Stimulated activated CD4-positive, alpha-beta T cell treated with anti-CD3 and anti-CD28 coated beads, TNF-alpha, amount 100 ng/mL, for 1 hour (primary cell): ENCODE measurements at regions not wholly inside any gene's neighbourhood (a gene's known extent, or its start where the extent isn't known, plus 50 kb on each side); places are given as distances from the start of the nearest gene placed in this dataset.
"Not testable (repeated sequence)": the region's sequence is repeated elsewhere in the genome, so short reads cannot be mapped to it uniquely, and the experiment has no call there.

Experiments used
- DNase-seq, 3 donors: peaks; one replicate each; pipeline ENCODE4 v3.0.0-alpha.2; 2020; ENCODE audit warnings: low read depth in 3 of 3, low spot score in 1 of 3

DNA sequence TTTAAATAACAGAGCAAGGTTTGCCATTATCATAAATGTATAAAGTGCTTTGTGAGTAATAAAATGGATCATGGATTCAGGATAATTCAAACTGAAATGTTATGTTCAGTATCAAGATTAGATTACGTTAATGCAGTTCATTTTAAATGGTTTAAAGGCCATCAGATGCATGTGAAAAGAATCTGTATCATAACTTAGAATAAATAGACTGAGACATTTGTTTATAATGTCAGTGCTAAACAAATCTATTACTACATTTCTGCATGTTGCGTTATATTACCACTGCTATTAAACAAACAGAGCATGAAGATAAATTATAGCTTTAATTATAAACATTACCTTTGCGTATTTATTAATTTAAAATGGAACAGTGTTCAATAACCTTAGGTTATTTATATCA lies 160.2 kb downstream of the TOX3 start:
- no peak for DNase-seq

GRCh38 chr16:52384378-52384777 lies 162.6 kb downstream of the TOX3 start:
- DNase-seq = no peak

DNA sequence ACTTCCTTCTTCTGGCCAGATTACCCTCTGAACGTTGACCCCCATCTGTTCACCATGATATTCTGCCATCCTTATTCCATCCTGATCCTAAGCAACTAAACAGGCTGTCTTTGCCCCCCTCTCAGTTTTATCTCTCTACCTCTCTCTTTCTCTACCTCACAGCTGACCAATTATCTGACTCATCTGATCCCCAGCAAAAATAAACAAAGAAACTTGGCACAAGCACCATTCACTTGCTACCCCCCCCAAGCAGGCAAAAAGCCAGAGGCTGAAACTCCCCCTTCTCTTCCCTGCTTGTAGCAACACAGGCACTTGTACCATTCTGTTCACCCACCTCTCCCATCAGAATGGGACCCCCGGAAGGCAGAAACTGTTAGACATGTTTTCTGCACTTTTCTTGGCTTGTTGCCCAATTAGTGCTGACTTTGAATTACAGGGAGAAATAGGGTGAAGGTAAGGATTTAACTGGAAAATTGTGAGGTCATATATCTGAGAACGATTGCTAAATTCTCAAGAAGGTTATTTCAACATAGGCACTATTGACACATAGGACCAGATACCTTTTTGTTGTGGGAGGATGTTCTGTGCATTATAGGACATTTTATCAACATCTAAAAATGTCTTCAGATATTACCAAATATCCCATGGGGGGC lies 163.2 kb downstream of the TOX3 start:
- no peak for DNase-seq

GRCh38 chr16:52383119-52383518 lies 163.8 kb downstream of the TOX3 start:
- no peak for DNase-seq

DNA sequence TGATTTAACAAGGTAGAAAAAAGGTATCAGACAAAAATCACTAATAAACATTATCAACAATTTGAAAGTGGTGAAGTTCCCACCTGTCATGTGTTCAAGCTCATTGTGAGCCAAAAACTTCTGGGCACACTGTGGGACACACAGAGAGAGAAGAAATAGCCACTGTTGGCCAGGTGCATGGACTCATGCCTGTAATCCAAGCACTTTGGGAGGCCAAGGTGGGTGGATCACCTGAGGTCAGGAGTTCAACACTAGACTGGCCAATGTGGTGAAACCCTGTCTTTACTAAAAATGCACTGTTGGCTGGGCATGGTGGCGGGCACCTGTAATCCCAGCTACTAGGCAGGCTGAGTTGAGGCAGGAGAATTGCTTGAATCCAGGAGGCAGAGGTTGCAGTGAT lies 167.4 kb downstream of the TOX3 start:
- DNase-seq = no peak

GRCh38 chr16:52376676-52377280 lies 170.2 kb downstream of the TOX3 start:
- no peak for DNase-seq

- DNase-seq = no peak
Observed at GRCh38 chr16:52372313-52372712, 174.6 kb downstream of the TOX3 start.

DNA sequence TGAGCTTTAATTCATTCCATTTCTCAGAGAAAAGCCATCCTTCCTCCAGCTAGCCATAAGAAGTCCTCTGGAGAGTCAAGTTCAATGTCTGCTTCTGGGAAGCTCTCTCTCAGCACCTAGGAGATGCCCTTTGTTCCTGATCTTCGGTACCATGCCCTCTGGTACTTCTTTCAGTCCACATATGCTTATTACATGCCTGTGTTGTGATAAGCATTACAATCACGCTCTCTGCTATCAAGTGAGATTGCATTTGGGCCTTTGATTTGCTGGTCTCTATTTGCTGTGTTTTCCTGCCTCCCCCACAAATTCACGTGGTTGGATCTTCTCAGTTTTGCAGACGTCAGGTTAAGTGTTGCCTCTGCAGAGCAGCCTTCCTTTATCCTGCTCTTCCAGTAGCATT lies 178.1 kb downstream of the TOX3 start:
- no peak for DNase-seq

DNA sequence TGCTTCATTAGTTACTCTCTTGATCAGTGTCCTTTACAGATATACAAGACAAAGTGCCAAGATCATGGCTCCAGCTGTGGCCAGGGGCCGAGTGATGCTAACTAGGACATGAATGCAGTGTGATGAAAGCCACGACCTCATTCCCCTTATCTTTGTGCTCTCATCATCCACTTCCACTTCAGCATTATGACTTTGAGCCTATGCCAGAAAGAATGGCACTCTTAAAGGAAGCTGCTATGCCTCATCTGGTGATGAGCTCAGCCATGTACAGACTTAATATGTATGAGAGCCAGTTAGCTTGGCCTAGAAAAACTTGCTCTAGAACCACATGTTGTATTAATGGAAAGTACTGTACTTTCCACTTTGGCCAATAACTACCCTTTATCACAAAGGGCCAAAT lies 179.1 kb downstream of the TOX3 start:
- no peak for DNase-seq

DNA sequence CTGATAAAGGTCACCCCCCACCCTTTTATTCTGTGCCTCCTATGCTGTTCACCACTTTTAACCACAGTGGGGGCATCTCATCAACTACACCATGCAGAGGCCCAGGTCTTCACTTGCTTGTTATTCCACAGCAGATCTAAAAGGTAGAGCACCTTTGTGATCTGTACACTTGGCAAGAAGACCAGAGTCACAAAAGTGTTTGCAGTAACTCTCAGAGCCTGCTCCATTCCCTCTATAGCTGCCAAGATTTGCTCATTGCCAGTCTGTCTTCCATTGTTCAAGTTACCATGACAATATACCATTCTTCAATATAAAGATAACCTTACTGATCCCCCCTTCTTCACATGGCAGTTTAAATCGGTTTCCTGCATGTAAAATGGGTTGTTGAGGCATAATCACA lies 180.0 kb downstream of the TOX3 start:
- no peak for DNase-seq

GRCh38 chr16:52364500-52364899 lies 182.4 kb downstream of the TOX3 start:
- no peak for DNase-seq

DNA sequence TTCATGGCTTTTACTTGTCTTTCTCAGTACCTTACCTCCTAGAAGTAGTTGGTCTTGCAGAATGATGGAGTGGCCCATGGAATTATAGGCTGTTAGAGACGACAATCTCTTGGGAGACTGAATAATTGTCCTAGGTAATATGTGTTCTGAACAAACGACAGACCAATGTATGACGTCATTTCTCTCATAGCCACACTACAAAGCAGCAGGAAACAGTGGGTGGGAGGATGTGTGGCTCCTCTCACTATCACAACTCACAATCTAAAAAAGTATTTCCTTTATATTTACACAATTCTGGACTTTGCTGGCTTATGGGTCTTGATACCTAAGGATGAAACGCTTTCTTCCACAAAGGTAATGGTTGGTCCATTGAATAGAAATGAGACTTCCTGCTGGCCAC lies 183.9 kb downstream of the TOX3 start:
- no peak for DNase-seq

GRCh38 chr16:52357711-52358110 lies 189.2 kb downstream of the TOX3 start:
- DNase-seq = no peak

- no peak for DNase-seq
Observed at GRCh38 chr16:52353249-52353648, 193.7 kb downstream of the TOX3 start.

GRCh38 chr16:52351451-52351850 lies 195.5 kb downstream of the TOX3 start:
- DNase-seq = no peak

DNA sequence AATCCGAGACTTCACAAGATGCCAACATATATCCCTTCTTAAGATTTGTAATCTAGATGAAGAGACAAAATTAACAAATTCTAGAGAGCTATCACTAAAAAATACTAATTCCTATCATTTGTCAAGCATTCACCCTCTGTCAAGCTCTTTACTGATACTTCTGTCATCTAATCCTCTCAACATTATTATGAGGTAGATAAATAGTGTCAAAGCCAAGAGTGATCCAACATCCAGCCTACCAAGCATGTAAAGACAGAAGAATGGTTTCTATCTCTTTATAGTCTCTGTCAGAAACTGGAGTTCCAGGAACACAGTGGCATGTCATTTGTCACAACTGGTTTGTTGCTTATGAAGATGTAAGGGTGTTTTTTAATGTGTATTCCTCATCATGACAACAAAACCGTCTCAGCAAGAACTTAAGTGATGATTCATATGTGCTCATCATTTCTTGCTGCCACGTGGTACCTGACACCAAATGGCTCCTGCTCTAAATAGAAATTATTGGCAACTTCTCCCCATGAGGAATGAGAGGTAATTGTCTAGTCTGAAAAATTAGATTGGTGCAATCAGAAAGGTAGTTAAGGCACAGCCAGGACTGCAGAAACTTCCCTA lies 196.8 kb downstream of the TOX3 start:
- no peak for DNase-seq

DNA sequence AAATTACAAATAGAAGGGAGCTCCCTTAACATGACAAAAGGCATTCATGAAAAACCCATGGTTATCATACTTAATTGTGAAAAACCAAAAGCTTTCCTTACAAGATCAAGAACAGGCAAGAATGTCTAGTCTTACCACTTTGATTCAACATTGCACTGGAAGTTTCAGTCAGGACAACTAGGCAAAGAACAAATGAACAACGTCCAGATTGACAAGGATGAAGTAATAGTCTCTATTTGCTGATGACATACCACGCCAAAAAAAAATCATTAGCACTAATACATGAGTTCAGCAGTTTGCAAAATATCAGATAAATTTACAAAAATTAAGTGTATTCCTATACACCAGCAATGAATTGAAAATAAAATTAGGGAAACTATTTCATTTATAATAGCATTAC lies 200.2 kb downstream of the TOX3 start:
- no peak for DNase-seq

DNA sequence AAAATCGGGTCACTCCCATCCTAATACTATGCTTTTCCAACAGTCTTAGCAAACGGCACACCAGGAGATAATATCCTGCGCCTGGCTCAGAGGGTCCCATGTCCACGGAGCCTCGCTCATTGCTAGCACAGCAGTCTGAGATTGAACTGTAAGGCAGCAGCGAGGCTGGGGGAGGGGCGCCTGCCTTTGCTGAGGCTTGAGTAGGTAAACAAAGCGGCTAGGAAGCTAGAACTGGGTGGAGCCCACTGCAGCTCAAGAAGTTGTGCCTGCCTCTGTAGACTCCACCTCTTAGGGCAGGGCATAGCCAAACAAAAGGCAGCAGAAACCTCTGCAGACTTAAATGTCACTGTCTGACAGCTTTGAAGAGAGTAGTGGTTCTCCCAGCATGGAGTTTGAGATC lies 213.3 kb downstream of the TOX3 start:
- DNase-seq = not testable (repeated sequence)

DNA sequence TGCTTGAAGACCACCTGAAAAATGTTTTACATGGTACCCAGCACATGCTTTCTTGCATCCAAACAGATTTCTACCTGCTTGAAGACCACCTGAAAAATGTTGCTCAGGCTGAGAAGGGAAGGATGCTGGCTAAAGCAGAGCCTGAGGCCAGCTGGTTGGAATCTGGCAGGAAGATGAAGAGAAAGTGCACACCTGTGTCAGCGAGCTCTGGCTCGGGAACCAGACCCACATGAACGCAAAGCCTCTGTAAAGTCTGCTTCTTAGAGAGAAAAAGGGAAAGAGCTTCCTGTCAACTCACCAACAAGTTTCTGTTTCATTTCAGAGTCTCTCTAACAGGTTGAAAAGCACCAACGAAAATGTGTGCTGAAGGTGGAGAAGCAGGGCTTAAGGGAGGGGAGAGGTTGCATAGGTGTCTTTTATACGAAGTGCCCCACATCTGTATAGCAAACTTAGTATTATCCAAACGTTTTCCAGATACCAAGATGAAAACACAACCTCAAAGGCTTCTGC lies 226.0 kb downstream of the TOX3 start:
- no peak for DNase-seq

DNA sequence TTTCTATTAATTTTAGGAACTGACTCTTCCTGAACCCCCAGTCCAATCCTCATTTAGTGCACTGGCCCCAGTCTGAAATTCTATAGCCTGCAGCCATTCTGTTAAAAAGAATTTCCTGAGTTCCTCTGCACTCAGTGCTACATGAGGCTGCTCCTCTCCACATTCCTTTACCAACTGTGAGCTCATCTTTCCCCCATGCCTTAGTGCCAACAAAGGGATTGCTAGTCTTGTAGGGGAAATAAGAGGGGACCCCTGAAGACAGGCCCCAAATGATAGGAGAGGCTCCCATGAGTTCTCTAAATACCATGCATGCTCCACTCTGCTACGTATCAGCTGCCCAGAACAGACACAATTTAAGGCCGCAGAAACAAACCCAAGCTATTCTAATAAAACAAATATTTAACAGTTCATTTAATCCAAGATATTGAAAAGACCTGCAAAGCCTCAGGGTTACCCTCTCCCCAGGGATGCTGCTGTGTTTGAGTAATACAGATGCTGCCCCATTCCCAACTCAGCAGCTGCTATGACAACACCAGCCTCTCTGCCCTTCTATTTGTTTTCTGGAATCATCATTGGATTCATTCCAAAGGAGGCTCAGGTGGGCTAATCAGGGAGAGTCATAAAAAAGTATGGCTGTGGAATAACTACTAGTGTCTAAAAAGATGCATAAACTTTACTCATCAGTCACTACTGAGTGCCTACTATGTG lies 228.5 kb downstream of the TOX3 start:
- DNase-seq = no peak

GRCh38 chr16:52316241-52316640 lies 230.7 kb downstream of the TOX3 start:
- no peak for DNase-seq

DNA sequence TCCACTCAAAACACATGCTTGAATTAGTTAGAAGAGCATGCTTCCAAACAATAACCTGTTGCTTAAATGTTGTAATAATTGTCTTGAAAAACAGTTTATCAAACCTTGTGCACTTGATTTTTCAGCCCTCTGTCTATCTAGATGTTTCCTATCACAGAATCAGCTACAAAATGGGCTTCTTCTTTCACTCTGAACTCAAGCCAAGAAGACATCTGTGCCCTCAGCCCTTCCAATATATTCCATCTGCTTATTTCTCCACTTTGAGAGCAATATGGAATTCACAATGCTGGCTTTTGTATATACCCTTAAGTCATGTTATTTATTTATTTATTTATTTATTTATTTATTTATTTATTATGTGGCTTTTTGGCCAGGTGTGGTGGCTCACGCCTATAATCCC lies 234.2 kb downstream of the TOX3 start:
- DNase-seq = no peak
